Upper lobe of right lung (tissue), 1 donor: ENCODE measurements at regions not wholly inside any gene's neighbourhood (a gene's known extent, or its start where the extent isn't known, plus 50 kb on each side); places are given as distances from the start of the nearest gene placed in this dataset.

Experiments used
- ATAC-seq: fragments of 200-7000 bp; cut with Tn5 transposase; one replicate; pipeline ENCODE4 v1.9.1; 2020; ENCODE audit warnings: mild to moderate bottlenecking, moderate library complexity
- DNase-seq: peaks from one replicate; pipeline ENCODE4 v3.0.0-alpha.2; 2020
- H3K27ac ChIP-seq: fragments of 200-600 bp; one replicate; pipeline ENCODE4 v1.8.0; 2022
- H3K27me3 ChIP-seq: fragments of 200-600 bp; one replicate; pipeline ENCODE4 v1.8.0; 2022; ENCODE audit warnings: mild to moderate bottlenecking
- H3K36me3 ChIP-seq: fragments of 200-600 bp; one replicate; pipeline ENCODE4 v1.8.0; 2022
- H3K4me1 ChIP-seq: fragments of 200-600 bp; one replicate; pipeline ENCODE4 v1.8.0; 2022
- H3K4me3 ChIP-seq: fragments of 200-600 bp; one replicate; pipeline ENCODE4 v1.8.0; 2022; ENCODE audit warnings: mild to moderate bottlenecking
- H3K9me3 ChIP-seq: fragments of 200-600 bp; one replicate; pipeline ENCODE4 v1.8.0; 2022
- CTCF ChIP-seq: fragments of 200-600 bp; IDR thresholded peaks from one replicate; pipeline ENCODE4 v1.8.0; 2022; ENCODE audit warnings: antibody characterized with exemption
- intact Hi-C: fragments of 100-400 bp; cut with DNase I; formaldehyde crosslinking; loops from one replicate; pipeline ENCODE4 v1.11.0; 2022
- donor health status: DM: no; HTN: yes; CAD: no; lungs with severe emphysema.

- intact Hi-C loops = no loop called here
- Histone ChIP-seq H3K9me3 (no peaks in the 10 kb centered on the region), H3K4me1 (no peaks in the 10 kb centered on the region), H3K4me3 (no peak overlapping the region), H3K36me3 (no peaks in the 10 kb centered on the region), H3K27ac (no peak overlapping the region), H3K27me3 (no peaks in the 10 kb centered on the region)
- TF ChIP-seq CTCF = no peak
- ATAC-seq (no peak), DNase-seq (no peak)
Observed at GRCh38 chr7:98518159-98518947, 98.7 kb upstream of the NPTX2 start.

- Histone ChIP-seq H3K36me3 (no peaks in the 10 kb centered on the region), H3K4me3 (no peak overlapping the region), H3K27me3 (no peaks in the 10 kb centered on the region), H3K27ac (no peak overlapping the region), H3K9me3 (no peaks in the 10 kb centered on the region), H3K4me1 (no peaks in the 10 kb centered on the region)
- no peak for DNase-seq
- intact Hi-C loops = no loop called here
- ATAC-seq = no peak
- no peak for TF ChIP-seq CTCF
Observed at GRCh38 chr7:98515201-98515600, 101.9 kb upstream of the NPTX2 start.

- no peak for ATAC-seq
- no peaks in the 10 kb centered on the region for H3K36me3 ChIP-seq
- intact Hi-C loops = no loop called here
Observed at GRCh38 chr7:98514211-98515031, 102.7 kb upstream of the NPTX2 start.

GRCh38 chr7:98511175-98511574, 105.9 kb upstream of the NPTX2 start:
- DNase-seq (no peak), ATAC-seq (no peak)
- H3K36me3 ChIP-seq = no peaks in the 10 kb centered on the region
- intact Hi-C loops = no loop called here
- TF ChIP-seq CTCF = no peak
- no peaks in the 10 kb centered on the region for H3K4me1 ChIP-seq
- no peaks in the 10 kb centered on the region for H3K9me3 ChIP-seq
- H3K4me3 ChIP-seq = no peak overlapping the region
- no peak overlapping the region for H3K27ac ChIP-seq
- no peaks in the 10 kb centered on the region for H3K27me3 ChIP-seq

More at GRCh38 chr7:98514211-98515031, 102.7 kb upstream of the NPTX2 start:
- Histone ChIP-seq H3K9me3 (no peaks in the 10 kb centered on the region), H3K27ac (no peak overlapping the region), H3K27me3 (no peaks in the 10 kb centered on the region), H3K4me1 (no peaks in the 10 kb centered on the region), H3K4me3 (no peak overlapping the region)
- DNase-seq = peak; percentile 39
- no peak for TF ChIP-seq CTCF

GRCh38 chr7:98509836-98510235, 107.2 kb upstream of the NPTX2 start:
- TF ChIP-seq CTCF = no peak
- DNase-seq = no peak
- Histone ChIP-seq H3K9me3 (no peaks in the 10 kb centered on the region), H3K27me3 (no peaks in the 10 kb centered on the region), H3K4me3 (no peak overlapping the region), H3K36me3 (no peaks in the 10 kb centered on the region), H3K4me1 (no peaks in the 10 kb centered on the region), H3K27ac (no peak overlapping the region)
- intact Hi-C loops = no loop called here
- no peak for ATAC-seq
